ENCODE measurements at regions not wholly inside any gene's neighbourhood (a gene's known extent, or its start where the extent isn't known, plus 50 kb on each side); places are given as distances from the start of the nearest gene placed in this dataset.
"Not testable (repeated sequence)": the region's sequence is repeated elsewhere in the genome, so short reads cannot be mapped to it uniquely, and the experiment has no call there.

- TF ChIP-seq, protein P1, sequence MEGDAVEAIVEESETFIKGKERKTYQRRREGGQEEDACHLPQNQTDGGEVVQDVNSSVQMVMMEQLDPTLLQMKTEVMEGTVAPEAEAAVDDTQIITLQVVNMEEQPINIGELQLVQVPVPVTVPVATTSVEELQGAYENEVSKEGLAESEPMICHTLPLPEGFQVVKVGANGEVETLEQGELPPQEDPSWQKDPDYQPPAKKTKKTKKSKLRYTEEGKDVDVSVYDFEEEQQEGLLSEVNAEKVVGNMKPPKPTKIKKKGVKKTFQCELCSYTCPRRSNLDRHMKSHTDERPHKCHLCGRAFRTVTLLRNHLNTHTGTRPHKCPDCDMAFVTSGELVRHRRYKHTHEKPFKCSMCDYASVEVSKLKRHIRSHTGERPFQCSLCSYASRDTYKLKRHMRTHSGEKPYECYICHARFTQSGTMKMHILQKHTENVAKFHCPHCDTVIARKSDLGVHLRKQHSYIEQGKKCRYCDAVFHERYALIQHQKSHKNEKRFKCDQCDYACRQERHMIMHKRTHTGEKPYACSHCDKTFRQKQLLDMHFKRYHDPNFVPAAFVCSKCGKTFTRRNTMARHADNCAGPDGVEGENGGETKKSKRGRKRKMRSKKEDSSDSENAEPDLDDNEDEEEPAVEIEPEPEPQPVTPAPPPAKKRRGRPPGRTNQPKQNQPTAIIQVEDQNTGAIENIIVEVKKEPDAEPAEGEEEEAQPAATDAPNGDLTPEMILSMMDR (IDR thresholded peaks at IDR 0.05; ENCODE audit: low read depth, low read length, poor library complexity, severe bottlenecking): not testable (repeated sequence)
- not testable (repeated sequence) for TF ChIP-seq EZH2phosphoT487 (IDR thresholded peaks at IDR 0.05; ENCODE audit: borderline replicate concordance, low read length)
Measured at GRCh38 chr1:29681416-29681815, 445.1 kb downstream of the PTPRU start.
